NCI-H345 treated with DMSO at 0.1 percent for 48 hours (cell line): ENCODE measurements at regions not wholly inside any gene's neighbourhood (a gene's known extent, or its start where the extent isn't known, plus 50 kb on each side); places are given as distances from the start of the nearest gene placed in this dataset.
"Not testable (repeated sequence)": the region's sequence is repeated elsewhere in the genome, so short reads cannot be mapped to it uniquely, and the experiment has no call there.

ENCODE experiments used
- DNase-seq: peaks from one replicate; lab custom pipeline; 2025; ENCODE audit not compliant: unreplicated experiment; lab: John Stamatoyannopoulos, UW

DNA sequence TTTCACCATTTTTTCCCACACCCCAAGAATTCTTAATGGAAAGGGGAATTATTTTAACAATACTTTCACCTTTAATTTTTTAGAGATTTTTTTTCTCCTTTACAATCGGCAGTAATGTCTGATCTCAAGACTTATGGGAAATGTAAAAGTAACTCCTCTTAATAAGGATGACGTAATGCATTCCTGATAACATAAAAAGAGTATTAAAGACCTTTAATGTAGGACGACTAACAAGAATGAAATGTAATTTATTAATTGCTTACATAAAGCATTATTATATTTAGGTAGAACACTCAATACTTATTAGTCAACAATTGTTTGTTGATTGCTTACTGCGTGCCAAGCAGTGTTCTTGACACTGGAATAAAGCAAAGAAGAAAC lies 416.8 kb upstream of the NAALADL2 start:
- DNase-seq, result no peak

DNA sequence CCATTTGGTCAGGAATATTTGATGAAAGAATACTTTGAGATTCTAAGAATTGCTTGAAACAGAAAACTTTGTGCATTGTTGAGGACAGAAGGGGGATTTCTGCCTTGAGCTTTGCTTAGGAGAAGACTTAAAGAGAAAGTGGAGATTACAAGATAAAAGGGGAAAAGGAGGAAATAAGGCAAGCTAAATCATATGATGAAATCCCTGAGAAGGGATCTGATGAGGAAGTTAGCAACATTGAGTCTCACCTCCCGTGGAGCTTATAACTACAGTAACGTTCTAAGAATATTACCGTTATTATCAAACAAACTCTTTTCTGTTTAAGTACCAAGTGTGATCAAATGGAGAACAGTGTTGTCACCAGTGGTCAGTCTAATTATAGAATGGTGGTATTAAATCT lies 414.7 kb upstream of the NAALADL2 start:
- no peak for DNase-seq

DNA sequence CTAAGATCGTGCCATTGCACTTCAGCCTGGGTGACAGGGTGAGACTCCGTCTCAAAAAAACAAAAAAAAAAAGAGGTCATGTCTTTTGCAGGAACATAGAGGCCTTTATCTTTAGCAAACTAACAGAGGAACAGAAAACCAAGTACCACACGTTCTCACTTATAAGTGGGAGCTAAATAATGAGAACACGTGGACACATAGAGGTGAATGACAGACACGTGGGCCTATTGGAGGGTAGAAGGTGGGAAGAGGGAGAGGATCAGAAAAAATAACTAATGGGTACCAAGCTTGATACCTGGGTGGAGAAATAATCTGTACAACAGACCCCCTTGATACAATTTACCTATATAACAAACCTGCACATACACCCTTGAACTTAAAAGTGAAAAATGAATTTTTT lies 401.4 kb upstream of the NAALADL2 start:
- no peak for DNase-seq

DNA sequence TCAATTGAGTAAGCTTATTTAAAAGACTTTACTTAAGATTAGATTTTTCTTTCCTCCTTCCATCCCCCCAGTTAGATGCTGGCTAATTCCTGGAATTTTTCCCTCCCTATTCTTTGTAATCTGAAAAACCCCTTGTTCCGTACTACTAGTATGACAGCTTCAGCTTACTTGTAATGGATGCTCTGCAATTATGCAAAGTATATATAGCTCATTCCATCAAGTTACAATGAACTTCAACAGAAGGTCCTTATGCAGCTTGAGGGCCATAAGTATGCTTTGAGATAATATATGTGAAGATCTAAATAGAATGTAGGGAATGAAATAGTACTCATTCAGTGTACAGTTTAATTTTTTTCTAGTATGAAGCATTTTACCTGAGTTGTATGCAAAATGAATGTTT lies 398.3 kb upstream of the NAALADL2 start:
- no peak for DNase-seq

DNA sequence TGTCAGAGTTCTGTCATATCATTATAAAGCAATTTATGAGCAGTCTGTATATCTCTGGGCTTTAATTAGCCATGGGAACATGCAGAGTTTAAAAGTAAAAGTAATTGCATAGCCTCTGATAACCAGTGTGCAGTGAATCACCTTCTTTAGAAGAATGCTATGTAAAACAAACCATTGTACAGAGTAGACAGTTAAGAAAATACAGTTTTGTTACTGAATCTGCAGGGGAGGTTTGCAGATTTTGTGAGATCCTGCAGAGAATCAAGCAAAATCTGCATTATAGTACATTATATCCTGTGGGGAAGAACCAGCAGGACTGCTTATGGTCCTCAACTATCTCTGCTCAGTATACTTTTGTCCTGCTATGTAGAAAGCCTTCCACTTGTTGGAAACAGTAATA lies 396.2 kb upstream of the NAALADL2 start:
- no peak for DNase-seq

DNA sequence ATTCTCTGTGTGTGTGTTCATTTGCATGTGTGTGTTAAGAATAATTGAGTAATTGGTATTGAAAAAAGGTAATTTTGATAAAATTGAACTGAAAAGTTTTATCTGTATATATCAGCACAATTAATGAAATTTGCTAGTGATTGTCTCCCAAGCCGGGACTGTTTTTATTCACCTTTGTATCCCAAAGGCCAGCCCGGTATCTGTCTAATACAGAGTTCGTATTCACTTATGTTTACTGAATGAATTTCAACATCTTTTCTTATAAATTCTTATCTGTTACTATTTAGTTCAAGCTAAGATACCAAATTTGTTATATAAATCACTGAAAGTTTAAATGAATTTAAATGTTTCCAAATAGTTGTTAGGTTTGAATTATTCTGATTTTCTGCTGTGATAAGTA lies 394.0 kb upstream of the NAALADL2 start:
- DNase-seq, result no peak

DNA sequence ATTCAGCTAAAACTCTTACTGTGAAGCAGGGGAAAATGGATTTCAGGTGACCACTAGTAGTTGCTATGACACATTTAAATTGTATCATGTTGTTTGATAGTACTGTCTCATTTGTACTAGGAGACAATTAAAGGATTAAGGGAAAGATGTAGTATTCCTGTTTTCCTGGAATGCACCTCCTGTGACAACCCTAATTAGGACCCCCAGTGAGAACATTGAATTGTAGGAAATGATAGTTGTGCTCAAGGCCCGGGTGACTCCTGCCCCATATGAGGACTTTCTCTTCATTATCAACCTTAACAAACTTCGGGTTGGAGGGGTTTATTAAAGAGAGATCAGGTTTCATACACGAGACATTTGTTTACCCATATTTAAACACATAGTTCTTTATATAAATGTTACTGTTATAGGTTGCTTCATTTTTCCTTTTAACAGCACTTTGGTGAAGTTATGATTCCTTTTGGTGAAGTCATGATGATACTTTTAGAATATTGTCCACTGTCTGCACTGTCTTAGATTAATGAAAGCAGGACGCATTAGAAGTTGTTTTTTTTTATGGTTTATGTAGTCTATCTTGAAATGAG lies 392.6 kb upstream of the NAALADL2 start:
- no peak for DNase-seq

DNA sequence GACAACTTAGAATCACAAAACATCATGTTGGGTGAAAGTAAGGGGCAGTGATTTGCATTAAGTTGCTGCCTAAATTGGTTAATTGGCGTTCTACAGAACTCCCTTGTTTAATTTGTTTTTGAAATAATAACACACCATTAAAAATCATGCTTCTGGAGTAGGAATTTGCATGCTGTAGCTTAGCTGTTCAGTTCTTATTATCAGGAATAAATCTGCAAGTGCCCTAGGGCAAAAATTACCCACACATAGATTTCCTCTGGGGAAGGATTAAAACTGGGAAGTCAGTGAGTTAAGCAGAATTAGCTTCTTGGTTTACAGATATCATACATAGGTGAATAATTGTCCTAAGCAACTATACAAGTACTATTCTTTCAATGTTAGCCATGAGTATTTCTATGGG lies 381.6 kb upstream of the NAALADL2 start:
- no peak for DNase-seq

DNA sequence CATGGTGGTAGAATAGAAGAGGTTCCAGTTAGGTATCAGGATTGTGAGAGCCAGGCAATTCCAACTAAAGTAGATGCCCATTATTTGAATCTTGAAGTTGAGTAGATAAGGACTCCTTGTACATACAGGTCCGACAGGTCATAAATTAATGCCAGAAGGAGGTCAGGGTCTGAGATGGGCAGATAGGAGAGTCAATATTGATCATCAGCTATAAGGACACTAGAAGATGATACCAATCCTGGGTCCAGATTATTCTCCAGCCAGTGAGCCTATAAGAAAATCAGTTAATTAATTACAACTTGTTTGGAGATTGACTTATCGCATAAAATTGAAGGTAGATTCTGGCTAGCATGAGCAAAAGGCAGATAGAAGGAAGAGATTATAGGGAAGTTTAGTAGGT lies 378.4 kb upstream of the NAALADL2 start:
- DNase-seq, result no peak

DNA sequence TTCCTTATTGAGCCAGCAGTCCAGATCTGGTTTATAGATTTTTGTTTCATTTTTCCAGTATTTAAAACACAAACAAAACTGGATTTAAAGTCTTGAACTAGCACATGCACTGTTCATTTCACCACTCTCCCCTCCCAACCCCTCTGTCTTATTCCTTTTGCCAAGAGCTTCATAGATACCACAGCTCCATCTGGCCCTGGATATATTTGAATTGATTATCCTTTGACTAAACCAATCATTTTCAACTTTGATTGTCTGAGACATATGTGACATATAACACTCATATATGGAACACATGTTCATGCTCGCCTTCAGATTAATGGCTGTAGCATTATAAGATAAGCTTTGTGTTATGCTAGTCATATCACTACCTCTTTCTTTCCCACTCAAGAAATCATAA lies 376.6 kb upstream of the NAALADL2 start:
- no peak for DNase-seq

DNA sequence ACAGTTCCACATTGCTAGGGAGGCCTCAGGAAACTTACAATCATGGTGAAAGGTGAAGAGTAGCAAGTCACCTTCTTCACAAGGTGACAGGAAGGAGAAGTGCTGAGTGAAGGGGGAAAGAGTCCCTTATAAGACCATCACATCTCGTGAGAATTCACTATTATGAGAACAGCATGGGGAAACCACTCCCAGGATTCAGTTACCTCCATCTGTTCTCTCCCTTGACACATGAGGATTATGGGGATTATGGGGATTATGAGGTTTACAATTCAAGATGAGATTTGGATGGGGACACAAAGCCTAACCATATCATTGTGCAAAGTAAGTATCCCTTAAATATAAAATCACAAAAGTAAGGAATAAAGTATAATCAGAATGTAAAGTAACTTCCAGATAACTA lies 375.9 kb upstream of the NAALADL2 start:
- DNase-seq, result no peak

DNA sequence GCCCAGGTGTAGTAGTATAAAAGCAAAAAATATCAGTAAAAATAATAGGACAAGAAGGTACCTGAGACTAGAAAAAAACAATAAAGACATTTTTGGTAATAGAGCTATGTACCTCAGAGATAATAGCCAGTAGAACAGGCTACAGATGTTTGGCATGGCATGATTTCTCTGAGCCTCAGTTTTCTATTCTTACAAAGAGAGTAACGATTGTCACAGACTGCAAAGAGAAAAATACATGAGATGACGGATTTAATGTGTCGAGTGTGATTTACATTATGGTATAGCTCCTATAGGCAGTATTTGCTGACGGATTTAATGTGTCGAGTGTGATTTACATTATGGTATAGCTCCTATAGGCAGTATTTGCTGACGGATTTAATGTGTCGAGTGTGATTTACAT lies 375.3 kb upstream of the NAALADL2 start:
- DNase-seq, result not testable (repeated sequence)

DNA sequence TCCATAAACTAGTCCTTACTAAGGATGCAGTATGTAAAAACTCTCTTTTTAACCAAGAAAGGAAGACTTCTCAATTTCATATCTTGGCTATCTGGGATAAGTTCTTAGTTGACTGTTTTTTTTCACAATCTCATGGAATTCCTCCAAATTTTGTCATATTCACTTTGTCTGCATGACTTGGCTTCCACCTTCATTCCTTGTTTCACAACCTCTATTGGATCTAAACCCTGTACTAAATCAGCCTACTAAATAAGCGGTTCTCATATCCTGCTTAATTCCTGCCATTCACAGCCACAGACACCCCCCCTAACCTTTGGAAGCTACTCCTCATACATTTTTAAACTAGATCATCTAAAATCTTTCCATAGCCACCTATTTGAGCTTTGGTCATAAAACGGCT lies 370.6 kb upstream of the NAALADL2 start:
- no peak for DNase-seq

DNA sequence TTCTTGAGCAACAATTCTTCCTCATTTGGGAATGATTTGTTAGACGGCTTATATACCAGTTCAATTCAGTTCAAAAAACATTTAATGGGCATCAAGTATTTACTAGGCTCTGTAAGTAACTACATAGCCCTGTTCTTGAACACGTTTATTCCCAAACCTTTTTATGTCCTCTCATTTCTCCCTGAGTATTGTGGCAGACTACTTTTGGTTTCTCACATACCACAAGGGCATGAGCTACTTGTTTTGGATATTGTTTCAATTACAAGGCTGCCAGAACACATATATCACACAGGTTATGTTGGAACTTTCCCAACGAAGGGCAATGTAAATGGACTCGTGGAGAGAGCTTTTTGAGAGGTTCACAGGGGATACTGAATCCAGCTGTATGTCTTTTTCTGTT lies 363.8 kb upstream of the NAALADL2 start:
- no peak for DNase-seq

DNA sequence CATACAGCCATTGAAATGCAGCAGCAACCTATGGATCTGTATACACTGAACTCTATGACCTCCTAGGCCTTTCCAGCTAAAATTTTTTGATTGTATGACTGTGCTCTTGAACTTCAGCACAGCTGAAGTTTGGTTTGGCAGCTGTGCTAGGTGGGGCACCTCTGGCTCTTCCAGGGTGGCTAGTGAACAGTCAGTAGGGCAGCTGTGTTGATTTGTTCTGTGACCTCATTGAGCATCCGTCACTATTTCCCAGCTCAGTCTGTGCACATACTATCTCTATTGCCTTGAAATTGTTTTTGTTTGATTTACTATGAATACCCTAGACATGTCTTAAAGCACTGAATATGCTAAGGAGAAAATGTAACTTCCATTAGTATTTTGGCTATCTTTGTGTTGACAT lies 363.2 kb upstream of the NAALADL2 start:
- no peak for DNase-seq

DNA sequence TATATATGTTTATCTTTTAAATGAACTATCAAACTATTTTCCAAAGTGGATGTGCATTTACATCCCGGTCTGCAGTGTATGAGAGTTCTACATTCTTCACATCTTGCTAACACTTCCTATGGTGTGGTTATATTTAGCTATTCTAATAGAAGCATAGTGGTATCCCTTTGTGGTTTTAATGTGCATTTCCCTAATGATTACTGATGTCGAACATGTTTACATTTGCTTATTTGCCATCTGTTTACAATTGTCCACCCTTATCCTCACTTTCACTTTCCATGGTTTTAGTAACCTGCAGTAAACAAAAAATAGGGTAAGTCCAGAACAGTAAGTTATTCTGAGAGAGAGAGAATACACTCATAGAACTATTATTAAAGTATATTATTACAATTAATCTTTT lies 360.5 kb upstream of the NAALADL2 start:
- DNase-seq, result no peak

DNA sequence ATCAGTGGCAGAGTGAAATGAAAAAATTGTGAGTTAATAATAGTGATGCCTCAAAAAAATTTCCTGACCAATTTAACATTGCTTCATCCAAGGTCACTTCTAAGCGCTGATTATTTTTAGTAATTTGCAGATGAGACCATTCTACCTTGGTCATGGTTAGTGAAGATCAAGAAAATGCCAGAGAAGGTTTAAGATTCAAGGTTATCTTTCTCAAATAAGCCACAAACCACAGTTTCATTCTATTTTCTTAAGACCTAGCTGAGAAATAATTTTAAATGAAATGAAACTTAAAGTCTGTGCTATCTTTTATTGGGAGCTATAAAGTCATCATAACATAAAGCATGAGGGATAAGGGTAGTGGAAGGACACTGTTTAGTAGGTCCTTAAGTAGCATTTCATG lies 353.9 kb upstream of the NAALADL2 start:
- no peak for DNase-seq

DNA sequence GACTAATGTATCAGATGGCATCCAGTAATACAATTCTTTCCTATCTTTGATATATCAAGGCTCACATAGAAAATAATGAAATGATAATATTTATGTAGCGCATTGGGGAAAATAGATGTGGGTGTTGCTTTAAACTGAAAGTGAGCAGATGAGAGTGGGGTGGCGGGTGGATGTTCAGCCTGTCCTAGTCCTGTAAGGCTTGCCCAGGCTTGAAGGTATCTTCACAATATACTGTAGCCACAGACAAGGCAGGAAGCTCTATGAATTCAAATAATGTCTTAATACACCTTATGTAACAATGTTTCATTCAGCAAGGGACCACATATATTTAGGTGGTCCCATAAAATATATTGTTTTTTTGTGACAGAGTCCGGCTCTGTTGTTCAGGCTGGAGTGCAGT lies 334.9 kb upstream of the NAALADL2 start:
- no peak for DNase-seq

DNA sequence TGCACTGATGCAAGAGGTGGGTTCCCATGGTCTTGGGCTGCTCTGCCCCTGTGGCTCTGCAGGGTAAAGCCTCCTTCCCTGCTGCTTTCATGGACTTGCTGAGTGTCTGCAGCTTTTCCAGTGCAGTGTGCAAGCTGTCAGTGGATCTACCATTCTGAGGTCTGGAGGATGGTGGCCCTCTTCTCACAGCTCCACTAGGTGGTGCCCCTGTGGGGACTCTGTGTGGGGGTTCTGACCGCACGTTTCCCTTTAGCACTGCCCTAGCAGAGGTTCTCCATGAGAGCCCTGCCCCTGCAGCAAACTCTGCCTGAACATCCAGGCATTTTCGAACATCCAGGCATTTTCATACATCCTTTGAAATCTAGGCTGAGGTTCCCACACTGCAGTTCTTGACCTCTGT lies 329.8 kb upstream of the NAALADL2 start:
- no peak for DNase-seq

DNA sequence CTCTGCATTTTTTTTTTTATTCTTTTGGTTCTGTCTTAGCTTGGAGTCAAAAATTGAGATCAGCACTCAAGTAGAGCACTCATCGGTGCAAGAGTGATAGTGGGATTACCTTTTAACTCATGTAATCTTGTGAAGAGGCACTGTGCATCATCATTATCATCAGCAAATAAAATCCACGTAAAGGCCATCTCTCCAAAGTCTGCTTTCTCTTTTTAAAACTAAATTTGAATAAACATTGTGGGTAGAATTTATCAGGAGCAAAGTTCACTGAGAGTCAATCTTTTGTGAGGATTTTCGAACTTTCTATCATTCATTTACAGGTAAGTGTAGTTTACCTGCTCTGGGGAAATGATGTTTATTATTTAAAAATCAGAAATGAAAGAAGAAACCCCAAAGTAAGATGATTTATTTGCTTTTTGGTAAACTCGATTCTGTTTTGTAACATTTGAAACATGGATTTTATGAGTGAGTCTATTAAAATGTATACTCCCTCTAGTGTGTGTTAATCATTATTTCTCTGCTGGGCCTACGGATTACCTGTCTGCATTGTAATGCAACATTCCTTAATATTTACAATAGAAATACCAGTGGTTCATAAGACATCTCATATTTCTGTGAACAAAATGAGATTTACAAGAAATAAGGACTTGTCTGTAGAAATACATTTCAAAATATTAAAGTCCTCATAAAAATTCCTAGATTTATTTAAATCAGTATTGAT lies 327.7 kb upstream of the NAALADL2 start:
- no peak for DNase-seq

DNA sequence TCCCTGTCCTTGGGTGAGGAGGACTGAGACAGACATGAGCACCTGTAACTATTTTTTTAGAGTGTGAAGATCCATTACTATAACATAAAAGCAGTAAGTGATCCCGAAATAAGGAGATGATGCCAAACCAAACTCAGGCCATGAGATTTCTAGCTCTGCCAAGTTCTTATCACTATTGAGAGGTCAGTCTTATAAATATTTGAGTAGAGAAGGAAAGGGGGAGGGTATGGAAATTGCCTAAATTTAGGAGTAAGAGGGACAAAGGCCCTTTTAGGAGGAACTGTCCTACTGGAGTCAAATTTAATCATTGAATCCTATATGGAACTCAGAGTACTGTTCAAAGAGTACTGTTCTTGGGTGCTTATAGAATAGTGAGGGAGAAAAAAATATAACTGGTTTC lies 326.9 kb upstream of the NAALADL2 start:
- no peak for DNase-seq

DNA sequence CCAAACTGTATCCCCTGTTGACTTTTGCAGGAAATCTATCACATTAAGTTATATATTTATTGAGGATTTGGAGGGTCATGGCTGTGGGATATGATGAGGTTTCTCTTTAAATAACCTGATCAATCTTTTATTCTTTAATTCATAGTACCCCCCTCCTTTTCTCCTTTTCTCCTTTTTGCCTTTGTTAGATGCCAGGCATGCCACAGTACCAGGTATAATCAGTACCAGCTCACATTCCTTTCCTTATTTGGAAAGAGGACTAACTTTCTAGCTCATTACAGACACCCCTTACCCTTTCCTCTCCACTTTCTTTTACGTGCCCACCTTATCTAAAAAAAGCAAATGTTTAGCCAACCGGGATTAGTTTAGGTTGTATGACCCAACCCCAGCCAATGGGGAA lies 326.4 kb upstream of the NAALADL2 start:
- no peak for DNase-seq

DNA sequence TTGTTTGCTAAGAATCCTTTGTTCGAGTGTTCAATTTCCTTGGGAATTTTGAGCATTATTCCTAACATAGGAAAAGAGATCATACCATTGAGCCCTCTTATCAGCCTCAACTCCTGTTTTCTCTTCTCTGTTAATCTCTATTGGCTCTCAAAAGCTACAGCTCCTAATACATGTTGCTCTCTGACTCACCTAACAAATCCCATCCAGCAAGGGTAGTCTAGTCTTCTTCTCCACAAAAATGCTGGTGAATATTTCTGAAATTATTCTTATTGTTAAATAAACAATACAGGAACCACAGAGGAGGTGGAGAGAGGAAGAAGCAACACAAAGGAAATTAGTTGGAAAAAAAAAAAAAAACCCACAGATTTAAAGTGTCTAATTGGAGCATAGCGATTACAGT lies 325.8 kb upstream of the NAALADL2 start:
- DNase-seq, result no peak
